GM18861 (cell line): ENCODE measurements at regions not wholly inside any gene's neighbourhood (a gene's known extent, or its start where the extent isn't known, plus 50 kb on each side); places are given as distances from the start of the nearest gene placed in this dataset.

Source experiments
- ATAC-seq: cut with Tn5 transposase; IDR thresholded peaks from one replicate; pipeline ENCODE4 v1.9.1; 2021; ENCODE audit not compliant: unreplicated experiment

GRCh38 chr13:72127031-72127430, 260.0 kb upstream of the DACH1 start:
- no peak for ATAC-seq

DNA sequence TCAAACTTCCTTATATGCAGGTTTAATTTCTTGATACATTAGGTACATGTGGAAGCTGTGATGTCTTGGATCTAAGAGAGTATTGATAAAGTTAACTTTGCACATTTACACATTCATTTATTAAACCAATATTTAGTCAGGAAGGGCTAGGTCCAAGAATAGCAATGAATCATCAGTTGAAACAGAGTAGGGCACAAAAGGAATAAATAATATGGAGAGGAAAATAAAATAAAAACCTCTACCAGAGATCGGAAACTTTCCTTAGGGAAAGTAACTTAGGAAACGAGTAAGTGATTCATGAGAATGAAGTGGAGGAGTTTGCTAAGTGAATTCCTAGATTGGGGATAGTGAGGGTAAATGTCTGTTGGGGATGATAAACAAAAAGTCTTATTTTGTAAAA, 259.4 kb upstream of the DACH1 start:
- ATAC-seq = no peak

DNA sequence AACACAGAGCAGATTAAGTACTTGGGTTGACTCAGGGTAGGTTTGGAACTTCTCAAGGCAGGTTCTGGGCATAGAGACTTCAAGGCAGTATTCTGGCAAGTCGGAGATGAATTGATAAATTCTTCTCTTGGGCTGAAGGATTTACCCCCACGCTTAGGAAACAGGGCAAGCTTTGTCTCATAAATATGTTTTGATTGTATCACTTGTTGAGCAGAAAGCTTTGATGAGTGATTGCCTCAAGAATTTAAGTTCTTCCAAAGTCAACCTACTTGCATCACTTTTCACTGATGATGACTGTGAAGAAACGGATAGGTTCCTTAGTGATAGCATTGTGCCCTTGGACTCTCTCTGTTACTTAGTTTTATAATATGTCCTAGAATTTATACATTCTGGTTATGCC, 258.6 kb upstream of the DACH1 start:
- no peak for ATAC-seq

- no peak for ATAC-seq
These were observed 255.8 kb upstream of the DACH1 start for GRCh38 chr13:72122661-72123255.

GRCh38 chr13:72121466-72121865, 254.5 kb upstream of the DACH1 start:
- no peak for ATAC-seq

DNA sequence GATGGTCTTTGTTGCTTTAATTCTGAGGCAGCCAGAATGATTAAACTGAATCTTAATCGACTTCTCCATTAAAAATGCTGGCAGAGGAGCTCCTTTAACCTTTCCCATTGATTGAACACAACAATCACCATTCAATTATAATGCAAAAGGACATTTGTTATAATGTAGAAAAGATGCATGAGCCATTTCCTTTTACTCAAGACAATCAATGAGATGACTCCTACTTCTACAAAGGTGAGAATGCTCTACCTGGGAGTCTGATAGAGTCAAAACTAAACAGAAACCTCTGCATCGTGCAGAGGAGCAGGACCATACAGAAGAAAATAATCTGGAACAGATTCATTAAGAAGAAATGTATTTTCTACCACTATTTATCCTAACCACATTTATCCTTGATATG, 253.6 kb upstream of the DACH1 start:
- no peak for ATAC-seq

GRCh38 chr13:72113931-72114330, 246.9 kb upstream of the DACH1 start:
- no peak for ATAC-seq

- ATAC-seq = no peak
These were observed 246.1 kb upstream of the DACH1 start for GRCh38 chr13:72113076-72113475.

- no peak for ATAC-seq
These were observed 245.2 kb upstream of the DACH1 start for GRCh38 chr13:72112216-72112615.

- ATAC-seq = no peak
These were observed 242.9 kb upstream of the DACH1 start for GRCh38 chr13:72109863-72110262.

DNA sequence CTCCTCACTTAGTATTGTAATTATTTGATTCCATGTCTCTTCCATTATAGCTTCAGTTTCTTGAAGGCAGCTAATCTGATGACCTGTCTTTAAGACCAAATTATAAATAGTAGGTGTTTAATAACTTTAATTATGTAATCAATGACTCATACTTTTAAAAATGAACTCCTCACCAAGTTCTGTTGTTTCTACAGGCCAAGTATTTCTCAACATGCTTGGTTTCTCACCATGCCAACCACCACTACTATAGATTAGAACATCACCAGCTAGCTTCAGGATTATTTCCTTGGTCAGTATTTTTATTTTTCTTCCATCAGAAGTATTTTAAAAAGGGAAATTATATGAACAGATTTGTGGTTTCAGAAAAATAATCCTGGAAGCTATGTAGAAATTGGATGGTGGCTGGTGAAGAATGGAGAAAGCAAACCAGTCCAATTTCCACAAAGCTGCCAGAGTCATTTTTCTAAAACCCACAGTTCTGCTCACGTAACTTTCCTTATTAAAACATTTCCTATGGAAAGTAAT, 237.7 kb upstream of the DACH1 start:
- no peak for ATAC-seq

DNA sequence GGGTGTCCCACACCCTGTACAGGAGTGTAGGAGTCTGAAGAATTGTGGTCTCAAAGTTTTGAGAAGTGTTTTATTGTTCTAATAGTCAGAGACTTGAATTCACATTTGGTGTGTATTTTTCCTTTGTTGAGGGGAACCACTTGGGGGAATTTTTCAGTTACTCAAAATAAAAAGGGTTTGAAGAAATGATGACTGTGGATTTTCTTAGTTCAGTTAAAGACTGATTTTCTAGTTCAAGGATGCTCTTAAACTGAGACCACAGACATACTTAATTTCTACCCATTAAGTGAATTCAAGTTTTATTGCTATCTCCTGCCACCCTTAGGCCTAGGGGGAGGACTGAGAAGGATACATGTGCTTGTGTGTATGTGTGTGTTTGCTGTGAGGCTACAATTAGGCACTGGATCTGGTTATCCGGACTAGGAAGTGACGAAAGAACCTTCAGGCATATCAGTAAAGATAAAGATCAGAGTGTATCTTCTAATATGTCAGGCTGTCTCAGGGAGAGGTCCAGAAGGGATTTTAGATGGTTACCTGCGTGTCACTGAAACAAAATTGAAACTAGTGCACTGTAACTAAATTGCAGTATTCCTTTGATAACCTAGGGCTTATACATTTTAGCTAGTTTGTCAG, 234.9 kb upstream of the DACH1 start:
- ATAC-seq = no peak

GRCh38 chr13:72100339-72100738, 233.3 kb upstream of the DACH1 start:
- no peak for ATAC-seq

DNA sequence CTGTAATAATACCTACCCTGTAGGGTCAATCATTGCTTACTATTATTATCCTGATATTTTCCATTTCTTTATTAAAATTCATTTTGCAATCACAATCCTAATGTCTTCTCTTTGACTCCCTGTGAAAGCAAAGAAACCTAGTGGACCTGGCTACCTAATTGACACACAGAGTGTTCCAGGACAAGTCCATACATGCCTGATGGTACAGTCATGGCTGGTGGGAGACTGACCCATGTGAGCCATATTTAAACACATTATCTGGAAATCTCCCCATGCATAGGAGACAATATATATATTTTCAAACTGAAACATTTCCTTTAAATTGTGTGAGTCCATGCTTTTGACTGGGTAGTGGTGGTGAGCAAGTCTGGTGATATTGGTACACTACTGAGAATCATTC, 230.6 kb upstream of the DACH1 start:
- ATAC-seq = no peak

DNA sequence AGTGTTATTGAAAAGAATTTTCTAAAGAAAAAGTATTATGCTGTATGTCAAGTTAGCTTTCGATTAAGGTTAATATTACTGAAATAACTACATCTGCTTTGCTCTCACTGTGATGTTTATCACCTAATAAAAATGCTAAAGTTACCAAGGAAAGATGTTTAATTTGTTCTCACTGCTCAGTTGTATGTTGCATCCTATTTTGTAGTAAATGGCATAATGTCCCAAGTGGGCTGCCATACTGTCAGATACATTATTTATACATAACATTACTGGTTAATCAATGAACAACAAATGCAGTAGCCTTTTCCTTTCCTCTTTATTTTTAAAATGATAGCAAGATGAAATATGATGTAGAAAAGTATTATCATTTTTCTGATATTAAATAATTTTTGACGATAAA, 226.3 kb upstream of the DACH1 start:
- ATAC-seq = no peak

DNA sequence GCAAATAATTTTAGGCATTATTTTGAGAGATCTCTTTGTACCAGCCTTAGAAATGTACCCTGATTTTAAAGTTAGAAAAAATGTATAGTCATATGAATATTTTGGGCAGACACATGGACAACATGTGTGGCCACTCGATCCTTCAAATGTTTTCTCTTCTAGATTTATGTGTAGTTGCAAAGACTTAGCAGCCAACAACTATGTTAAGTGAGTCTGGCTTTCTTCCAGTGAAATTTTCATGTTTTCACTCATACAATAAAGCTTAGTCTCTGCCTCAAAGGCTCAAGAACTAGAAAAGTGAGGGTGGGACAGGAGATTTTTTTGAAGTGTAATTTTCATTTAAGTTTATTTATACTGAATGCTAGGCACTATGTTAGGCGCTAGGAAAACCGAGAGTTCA, 207.7 kb upstream of the DACH1 start:
- no peak for ATAC-seq

DNA sequence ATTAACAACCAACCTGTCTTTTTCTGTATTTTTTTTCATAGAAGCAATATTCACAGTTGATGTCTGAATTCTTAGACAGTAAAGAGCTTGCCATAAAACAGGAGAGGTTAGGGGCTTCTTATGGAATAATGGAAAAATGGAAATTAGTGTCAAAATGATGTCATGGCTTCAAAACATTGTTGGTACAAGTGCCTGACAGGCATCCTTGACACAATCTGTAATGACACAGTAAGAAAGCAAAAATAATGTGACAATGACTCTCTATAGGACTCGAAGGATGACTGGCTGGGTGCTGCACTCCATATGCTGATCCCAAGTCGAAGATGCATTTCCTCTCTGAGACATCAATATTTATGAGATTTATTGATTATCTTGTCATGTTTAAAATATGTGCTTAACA, 205.3 kb upstream of the DACH1 start:
- ATAC-seq = no peak

GRCh38 chr13:72071713-72072112, 204.7 kb upstream of the DACH1 start:
- no peak for ATAC-seq

DNA sequence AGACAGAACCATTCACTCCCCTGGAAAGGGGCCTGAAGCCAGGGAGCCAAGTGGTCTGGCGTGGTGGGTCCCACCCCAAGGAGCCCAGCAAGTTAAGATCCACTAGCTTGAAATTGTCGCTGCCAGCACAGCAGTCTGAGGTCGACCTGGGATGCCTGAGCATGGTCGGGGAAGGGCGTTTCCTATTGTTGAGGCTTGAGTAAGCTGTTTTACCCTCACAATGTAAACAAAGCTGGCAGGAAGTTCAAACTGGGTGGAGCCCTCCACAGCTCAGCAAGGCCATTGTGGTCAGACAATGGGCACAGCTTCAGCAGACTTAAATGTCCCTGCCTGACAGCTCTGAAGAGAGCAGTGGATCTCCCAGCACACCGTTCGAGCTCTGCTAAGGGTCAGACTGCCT, 195.6 kb upstream of the DACH1 start:
- ATAC-seq = no peak

GRCh38 chr13:72061613-72062012, 194.6 kb upstream of the DACH1 start:
- ATAC-seq = no peak

DNA sequence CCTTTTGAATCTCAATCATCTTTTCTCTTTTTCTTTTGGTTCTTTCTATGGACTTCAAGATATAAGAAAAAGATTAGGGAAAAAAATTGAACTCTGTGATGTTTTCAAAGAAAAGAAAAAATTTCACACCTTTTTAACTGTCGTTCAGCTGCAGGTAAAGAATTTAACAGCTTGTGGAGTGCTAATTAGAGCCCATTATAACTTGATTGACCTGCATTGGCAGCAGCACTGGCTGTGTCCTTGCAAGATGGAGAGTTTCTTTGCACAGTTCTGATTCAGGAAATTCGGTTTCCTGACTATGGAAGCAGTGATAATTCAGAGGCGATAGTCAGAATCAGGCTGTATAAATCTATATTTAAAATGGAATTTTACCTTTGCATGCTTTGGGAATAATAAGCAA, 183.2 kb upstream of the DACH1 start:
- ATAC-seq = no peak

DNA sequence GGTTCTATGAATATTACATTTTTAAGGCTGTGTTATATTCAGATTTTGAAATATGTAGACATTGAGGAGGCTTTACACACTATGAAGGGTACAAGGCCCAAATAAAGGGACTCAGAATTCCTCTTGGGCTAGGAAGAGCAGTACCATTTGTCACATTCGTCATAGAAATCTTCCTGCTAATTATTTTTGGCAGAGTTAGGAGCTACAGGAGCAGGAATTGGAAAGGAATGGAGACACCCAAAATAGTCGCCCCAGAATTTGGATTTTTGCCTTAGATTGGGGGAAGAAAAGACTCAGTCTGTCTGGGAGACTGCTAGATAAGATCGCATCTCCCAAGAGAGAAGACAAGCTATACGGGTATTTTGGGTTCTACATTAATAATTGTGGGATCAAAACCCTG, 176.4 kb upstream of the DACH1 start:
- no peak for ATAC-seq

- no peak for ATAC-seq
These were observed 174.2 kb upstream of the DACH1 start for GRCh38 chr13:72041165-72041564.
